GM19035 (cell line): ENCODE measurements at regions not wholly inside any gene's neighbourhood (a gene's known extent, or its start where the extent isn't known, plus 50 kb on each side); places are given as distances from the start of the nearest gene placed in this dataset.
A peak's percentile ranks its signal among the peaks of the same experiment; 100 is the strongest.
"Not testable (repeated sequence)": the region's sequence is repeated elsewhere in the genome, so short reads cannot be mapped to it uniquely, and the experiment has no call there.

ENCODE experiments used
- ATAC-seq: cut with Tn5 transposase; IDR thresholded peaks from one replicate; pipeline ENCODE4 v1.9.1; 2021; ENCODE audit not compliant: unreplicated experiment

GRCh38 chr5:174935854-174936474, 211.6 kb downstream of the MSX2 start:
- ATAC-seq, result no peak

DNA sequence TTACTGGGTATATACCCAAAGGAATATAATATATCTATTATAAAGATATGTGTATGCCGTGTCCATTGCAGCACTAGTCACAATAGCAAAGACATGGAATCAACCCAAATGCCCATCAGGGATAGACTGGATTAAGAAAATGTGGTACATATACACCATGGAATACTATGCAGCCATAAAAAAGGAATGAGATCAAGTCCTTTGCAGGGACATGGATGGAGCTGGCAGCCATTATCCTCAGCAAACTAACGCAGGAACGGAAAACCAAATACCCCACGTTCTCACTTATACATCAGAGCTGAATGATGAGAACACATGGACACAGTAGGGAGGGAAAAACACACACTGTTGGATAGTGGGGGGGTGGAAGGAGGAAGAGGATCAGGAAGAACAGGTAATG, 206.7 kb downstream of the MSX2 start:
- not testable (repeated sequence) for ATAC-seq

DNA sequence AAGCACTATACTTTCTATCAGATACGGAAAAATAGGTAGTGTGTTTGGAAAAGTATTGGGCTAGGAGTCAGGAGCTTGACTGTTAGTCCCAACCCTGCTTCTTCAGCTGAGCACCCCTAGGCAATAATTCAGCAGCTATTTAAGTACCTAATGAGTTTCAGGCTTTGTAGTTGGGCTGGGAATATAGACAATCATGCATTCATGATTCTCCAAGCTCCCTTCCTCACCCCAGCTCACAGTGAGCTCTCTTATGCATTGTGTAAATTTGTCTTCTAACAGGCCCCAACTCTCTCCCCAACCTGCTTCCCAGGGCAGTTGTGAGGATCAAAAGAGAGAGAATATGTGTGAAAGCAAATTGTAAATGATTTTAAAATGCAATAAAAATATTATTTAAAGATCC, 201.2 kb downstream of the MSX2 start:
- no peak for ATAC-seq

DNA sequence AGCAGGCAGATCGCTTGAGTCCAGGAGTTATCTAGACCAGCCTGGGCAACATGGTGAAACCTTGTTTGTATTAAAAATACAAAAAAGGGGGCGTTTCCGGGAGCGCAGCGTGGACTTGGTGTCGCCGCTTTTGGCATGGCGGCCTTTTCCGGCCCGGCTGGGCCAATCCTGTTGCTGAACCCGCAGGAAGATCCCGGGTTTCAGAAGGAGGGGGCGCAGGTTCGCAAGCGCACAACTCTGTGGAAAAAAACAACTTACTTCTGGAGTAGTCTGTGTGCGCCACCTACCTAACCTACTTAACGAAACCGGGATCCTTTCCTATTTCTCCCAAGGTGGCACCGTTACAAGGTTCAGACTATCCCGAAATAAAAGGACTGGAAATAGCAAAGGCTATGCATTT, 198.6 kb downstream of the MSX2 start:
- ATAC-seq, result no peak

DNA sequence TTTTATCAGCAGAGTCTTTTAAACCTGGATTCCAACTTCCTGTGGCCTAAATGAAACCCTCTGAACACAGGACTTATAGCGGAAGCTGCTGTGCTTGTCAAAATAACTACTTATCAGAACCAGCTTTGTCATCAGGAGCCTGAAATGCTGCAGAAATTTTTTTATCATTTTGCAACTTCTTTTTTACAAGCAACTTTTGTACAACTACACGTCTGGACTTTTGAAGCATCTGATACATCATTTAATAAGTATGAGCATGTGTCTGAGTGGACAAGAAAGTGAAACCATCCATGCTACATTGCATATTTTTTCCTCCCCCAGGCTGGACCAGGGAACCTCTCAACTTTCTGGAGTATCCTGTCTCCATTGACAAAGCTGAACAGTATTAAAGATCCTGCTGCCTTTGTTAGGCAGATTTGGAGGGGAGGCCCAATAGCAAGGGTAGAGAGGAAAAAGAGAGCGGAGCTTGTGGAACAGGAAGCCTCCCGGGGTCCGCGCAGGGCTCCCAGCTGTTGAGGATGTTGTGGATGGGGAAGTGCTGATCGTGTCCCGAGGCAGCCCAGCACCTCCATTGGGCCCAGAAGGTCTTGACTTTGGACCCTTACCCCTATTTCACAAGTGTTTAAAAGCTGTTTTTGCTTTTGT, 196.6 kb downstream of the MSX2 start:
- ATAC-seq, result no peak

DNA sequence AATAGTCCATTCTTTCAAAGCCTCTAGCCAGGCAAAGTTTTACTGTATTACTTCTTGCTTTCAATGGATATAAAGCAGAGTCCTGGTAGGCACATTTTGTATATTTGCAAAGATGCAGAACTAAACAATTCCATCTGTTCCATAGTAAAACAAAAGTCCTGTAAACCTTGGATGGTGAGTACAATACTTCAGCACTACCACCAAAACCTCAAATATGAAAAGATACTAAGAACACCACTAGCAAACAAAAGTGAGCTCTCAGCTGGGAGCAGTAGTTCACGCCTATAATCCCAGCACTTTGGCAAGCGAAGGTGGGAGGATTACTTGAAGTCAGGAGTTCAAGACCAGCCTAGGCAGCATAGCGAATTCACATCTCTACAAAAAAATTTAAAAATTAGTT, 195.0 kb downstream of the MSX2 start:
- ATAC-seq, result no peak

DNA sequence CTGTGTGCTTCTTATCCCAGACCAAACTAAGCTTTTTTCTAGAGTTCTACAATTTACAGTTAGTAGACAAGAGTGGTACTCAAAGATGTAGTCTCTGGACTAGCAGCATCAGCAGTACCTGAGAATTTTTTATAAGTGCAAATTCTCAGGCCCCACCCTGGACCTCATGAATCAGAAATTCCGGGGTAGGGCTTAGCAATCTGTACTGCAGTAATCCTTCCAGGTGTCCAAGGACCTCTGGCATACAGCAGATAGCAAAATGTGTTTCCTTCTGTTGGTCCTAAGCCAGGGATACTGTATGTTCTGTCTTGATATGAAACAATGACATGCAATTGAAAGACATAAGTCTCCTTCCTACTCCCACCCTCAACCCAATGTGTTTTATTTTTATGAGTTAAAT, 194.3 kb downstream of the MSX2 start:
- ATAC-seq, result no peak

- ATAC-seq, result no peak
Measured at GRCh38 chr5:174917976-174918554, 193.7 kb downstream of the MSX2 start.

- ATAC-seq, result not testable (repeated sequence)
Measured at GRCh38 chr5:174917435-174917834, 193.1 kb downstream of the MSX2 start.

GRCh38 chr5:174916924-174917323, 192.5 kb downstream of the MSX2 start:
- not testable (repeated sequence) for ATAC-seq

GRCh38 chr5:174916227-174916626, 191.8 kb downstream of the MSX2 start:
- ATAC-seq, result no peak

GRCh38 chr5:174911118-174911517, 186.7 kb downstream of the MSX2 start:
- ATAC-seq, result no peak

DNA sequence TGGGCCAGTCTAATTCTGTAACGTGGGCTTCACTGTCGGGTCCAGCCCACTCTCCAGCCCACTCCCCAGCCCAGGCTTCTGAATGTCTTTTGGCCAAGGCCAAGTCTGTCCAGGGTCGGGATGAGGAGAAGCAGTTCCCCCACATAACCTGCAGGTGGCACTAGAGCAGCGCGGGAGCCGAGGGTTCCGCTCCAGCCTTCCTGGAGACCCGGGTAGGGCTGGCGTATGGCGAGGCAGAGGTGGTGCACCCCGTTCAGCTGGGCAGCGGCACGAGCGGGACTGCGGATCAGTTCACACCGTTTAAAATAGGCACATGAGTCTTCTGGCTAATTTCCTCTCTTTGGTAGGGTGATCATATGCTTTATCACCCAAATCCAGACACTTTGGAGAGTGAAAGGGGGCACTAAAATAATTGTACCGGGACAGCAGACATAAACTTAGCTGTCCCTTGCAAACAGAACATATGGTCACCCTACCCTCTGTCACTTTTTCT, 185.9 kb downstream of the MSX2 start:
- ATAC-seq, result peak; percentile 83

DNA sequence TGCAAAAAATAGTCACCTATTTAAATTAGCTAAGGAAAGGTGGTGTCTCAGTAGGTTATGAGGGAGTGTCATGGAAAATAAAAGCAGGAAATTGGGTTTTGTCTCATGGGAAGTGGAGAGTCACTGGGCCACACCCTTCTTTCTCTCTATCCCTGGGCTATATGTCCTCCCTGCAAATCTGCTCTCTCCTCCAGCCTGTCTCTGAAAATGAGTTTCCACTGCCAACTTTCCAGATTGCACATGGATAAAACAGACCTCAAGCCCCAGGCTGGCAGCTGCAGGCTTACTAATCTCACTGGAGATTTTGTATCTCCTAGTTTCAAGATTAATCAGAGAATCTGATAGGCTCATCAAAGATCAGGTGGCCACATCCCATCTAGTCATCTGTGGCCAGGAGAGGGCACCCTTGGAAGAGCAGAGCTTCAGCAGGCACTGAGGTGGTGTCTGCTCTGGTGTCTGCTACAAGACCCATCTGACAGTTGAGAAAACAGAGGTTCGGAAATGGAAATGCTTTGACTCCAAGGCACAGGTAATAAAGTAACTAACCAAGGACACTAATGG, 178.9 kb downstream of the MSX2 start:
- no peak for ATAC-seq

- no peak for ATAC-seq
Measured at GRCh38 chr5:174901336-174901735, 177.0 kb downstream of the MSX2 start.

GRCh38 chr5:174900240-174900865, 176.0 kb downstream of the MSX2 start:
- ATAC-seq, result no peak

DNA sequence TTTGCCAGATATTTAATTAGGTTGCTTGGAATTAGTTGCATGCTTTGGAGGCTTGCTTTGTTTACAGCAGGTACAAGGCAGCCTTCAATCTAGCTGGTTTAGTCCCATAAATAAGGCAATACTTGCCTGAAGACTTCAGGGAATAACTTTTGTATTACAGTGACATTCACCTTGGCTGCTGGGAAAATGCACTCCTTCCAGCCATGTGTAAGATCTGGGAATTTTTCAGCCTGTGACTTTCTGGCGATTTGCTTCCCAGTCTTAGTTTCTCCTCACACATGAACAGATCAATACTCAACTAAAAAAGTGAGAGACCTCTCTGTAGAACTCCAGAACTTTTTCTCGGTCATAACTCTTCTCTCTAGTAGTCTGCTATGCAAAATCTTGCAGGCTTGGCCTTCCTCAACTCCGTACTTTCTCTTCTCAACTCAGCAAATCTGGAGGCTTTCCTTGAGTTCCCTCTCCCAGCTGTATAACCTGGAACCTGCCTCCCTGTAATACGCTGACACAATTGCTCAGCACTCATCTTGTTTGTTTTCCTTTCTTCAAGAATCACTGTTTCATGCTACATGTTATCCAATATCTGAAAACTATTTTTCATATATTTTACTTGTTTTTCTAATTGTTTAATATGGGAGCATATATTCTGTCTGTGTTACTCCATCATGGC, 173.0 kb downstream of the MSX2 start:
- no peak for ATAC-seq

DNA sequence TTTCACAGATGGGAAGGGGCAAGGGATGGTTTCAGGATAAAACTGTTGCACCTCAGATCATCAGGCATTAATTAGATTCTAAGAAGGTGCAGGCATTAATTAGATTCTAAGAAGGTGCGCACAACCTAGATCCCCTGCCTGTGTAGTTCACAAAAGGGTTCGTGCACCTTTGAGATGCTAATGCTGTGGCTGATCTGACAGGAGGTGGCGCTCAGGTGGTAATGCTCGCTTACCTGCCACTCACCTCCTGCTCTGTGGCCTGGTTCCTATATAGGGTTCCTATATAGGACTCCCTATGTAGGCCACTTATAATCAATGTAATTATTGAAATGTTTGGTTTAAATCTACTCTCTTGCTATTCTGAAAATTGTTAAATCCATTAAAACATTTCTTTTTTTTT, 171.0 kb downstream of the MSX2 start:
- no peak for ATAC-seq

DNA sequence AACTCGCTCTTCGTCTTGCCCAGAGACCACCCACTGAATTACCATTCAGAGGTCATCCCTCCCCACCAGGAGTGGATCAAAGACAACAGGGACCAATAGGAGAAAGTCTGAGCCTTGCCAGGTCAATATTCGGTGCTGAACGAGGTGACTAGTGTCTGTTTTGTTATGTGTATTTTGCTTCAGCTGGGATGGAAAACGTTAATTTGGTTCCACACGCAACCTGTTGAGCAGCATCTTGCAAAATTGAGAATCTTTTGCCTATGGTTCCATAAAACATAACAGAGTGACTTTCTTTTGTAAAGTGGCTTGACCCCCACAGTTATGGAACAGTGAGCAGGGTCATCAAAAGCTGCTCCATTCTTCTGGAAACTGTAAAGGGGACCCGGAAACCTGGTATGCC, 168.4 kb downstream of the MSX2 start:
- no peak for ATAC-seq

DNA sequence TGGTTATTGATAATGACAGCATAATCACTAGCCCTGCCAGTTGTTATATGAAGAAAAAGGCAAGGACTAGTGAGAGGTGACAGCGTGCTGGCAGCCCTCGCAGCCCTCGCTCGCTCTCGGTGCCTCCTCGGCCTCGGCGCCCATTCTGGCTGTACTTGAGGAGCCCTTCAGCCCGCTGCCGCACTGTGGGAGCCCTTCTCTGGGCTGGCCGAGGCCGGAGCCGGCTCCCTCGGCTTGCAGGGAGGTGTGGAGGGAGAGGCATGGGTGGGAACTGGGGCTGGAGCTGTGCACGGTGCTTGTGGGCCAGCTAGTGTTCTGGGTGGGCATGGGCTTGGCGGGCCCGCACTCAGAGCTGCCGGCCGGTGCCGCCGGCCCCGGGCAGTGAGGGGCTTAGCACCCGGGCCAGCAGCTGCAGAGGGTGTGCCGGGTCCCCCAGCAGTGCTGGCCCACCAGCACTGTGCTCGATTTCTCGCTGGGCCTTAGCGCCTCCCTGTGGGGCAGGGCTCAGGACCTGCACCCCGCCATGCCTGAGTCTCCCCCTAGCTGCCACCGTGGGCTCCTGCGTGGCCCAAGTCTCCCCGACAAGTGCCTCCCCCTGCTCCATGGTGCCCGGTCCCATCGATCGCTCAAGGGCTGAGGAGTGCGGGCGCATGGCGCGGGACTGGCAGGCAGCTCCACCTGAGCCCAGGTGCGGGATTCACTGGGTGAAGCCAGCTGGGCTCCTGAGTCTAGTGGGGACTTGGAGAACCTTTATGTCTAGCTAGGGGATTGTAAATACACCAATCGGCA, 156.2 kb downstream of the MSX2 start:
- ATAC-seq, result not testable (repeated sequence)
